Peyer's patch (tissue), 4 donors: ENCODE measurements at regions not wholly inside any gene's neighbourhood (a gene's known extent, or its start where the extent isn't known, plus 50 kb on each side); places are given as distances from the start of the nearest gene placed in this dataset.

Experiments used
- CTCF ChIP-seq, 6 experiments: fragments of 450-650 bp in 4 of 6; fragments of 200-600 bp in 2 of 6; sonication (generic) in 1 of 6; IDR thresholded peaks; one replicate each; pipeline ENCODE4 v1.5.1; 2017 to 2019; ENCODE audit warnings: antibody characterized with exemption in 6 of 6, mild to moderate bottlenecking in 3 of 6, moderate library complexity in 1 of 6
- POLR2A ChIP-seq, 2 donors: fragments of 450-650 bp; IDR thresholded peaks; one replicate each; pipeline ENCODE4 v1.5.1; 2017; ENCODE audit warnings: antibody characterized with exemption in 2 of 2, mild to moderate bottlenecking in 2 of 2, moderate library complexity in 2 of 2

- TF ChIP-seq POLR2A (IDR thresholded peaks at IDR 0.05) (no peak), CTCF (IDR thresholded peaks at IDR 0.05) (no peak)
Measured at GRCh38 chr5:82669720-82670119, 391.6 kb upstream of the RPS23 start.
